GM21381 (cell line): ENCODE measurements at regions not wholly inside any gene's neighbourhood (a gene's known extent, or its start where the extent isn't known, plus 50 kb on each side); places are given as distances from the start of the nearest gene placed in this dataset.

Experiments used
- ATAC-seq: cut with Tn5 transposase; IDR thresholded peaks from one replicate; pipeline ENCODE4 v1.9.1; 2021; ENCODE audit warnings: mild to moderate bottlenecking, moderate library complexity; ENCODE audit not compliant: unreplicated experiment

DNA sequence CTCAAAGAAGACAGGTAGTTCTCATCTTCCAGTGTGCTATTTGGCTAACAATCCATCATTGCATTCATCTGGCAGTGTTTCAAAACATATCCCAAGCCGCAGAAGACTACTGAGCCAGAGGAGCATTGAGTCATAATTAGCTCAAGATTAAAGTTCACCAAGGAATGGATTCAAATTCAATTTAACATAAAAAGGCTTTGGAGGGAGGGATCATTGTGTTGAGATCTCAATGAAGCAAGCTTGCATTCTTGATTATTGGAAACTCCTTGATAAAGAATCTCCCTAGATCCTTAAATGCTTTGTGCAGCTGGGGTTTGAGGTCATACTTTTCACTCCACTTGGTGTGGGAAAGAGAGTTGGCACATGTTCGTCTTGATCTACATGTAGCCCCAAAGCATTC lies 142.8 kb upstream of the SEMA3A start:
- ATAC-seq, result no peak

DNA sequence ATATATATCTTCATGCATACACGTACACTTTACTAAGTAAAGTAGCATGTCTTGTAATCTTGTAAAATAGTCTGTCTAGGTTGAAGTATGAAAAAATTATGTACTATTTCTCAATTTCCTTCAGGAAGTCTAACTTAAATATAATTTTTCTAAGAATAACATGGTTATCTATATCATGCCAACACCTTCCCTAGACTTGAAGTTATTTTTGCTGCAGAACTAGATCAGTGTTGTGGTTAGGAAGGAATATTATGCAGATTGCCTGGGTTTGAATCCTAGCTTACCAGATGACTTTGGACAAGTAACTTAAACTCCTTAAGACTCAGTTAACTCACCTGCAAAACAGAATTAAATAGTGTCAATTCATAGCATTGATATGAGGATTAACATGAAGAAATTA lies 142.2 kb upstream of the SEMA3A start:
- no peak for ATAC-seq

- ATAC-seq, result no peak
Observed at GRCh38 chr7:84336303-84336702, 141.7 kb upstream of the SEMA3A start.

- no peak for ATAC-seq
Observed at GRCh38 chr7:84331616-84332015, 137.0 kb upstream of the SEMA3A start.

- ATAC-seq, result no peak
Observed at GRCh38 chr7:84328571-84328970, 134.0 kb upstream of the SEMA3A start.

- no peak for ATAC-seq
Observed at GRCh38 chr7:84324136-84324630, 129.6 kb upstream of the SEMA3A start.

- no peak for ATAC-seq
Observed at GRCh38 chr7:84317536-84317935, 122.9 kb upstream of the SEMA3A start.

DNA sequence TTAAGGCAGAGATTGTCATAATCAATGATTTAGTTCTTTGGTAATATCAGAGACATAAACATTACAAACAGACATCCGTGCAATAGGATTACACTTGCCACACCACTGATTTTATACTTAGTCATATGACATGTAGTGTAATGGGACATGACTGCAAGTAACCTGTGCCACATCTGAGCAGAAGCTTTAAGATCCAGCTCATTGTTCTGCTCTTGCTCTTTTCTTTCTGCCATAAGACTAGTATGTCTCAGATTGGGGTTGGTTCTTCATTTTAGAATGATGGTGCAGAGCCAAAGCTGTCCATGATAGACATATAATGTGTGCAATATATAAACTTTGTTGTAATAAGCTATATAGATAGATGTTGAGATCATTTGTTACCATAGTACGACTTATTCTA lies 119.7 kb upstream of the SEMA3A start:
- no peak for ATAC-seq

DNA sequence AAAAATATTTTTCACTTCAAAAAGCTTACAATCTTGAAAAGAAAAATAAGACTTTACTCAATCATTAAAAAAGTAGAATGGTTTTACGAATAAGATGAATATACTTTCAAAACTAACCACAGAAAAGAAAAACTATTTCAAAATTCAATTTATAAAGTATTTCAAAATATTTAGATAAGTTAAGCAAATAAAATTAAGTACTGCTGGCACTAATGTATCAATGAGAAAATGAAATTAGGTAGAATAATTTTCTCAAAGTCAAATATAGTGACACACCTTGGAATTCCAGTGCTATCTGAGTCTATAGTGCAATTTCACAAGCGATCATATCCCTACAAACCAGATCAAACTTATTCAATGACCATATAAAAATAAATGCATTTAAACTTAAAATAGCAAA lies 109.8 kb upstream of the SEMA3A start:
- ATAC-seq, result no peak

GRCh38 chr7:84302949-84303348 lies 108.4 kb upstream of the SEMA3A start:
- ATAC-seq, result no peak

DNA sequence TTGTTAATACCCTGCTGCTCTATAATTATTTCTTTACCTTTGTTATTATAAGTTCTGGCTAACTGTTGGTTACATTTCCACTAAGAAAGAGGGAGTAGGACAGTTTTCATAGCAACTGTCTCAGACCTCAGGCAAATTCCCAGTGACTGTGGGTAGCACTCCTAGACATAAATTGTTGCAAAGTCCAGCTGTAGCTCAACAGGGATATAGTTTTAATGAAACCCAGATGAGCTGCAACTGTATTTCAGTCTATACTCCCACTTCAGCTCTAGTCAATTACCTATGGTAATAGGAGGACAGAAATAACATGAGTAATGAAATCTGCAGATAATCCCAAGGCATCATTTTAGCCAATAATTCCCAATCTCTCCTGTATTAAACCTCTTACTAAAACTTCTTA lies 103.0 kb upstream of the SEMA3A start:
- no peak for ATAC-seq

- ATAC-seq, result no peak
Observed at GRCh38 chr7:84294847-84295455, 100.4 kb upstream of the SEMA3A start.

DNA sequence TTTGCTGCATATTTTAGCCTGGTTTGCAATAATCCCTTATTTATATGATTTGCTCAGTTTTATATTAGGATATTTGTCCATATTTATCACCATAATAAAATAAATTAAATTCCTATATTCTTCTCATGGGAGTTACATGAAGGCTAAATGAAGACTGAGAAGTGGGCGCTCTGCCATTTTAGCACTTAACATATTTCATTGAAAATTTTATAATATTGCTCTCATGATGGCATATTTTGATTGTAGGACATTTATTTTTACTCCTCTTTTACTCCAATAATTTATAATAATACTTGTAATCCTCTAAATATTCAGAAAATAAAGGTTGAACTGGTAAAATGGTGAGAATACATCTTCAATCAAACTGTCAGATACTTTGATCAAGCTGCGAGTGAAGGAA lies 99.8 kb upstream of the SEMA3A start:
- no peak for ATAC-seq

GRCh38 chr7:84291756-84292155 lies 97.2 kb upstream of the SEMA3A start:
- ATAC-seq, result no peak

GRCh38 chr7:84283798-84284197 lies 89.2 kb upstream of the SEMA3A start:
- ATAC-seq, result no peak

DNA sequence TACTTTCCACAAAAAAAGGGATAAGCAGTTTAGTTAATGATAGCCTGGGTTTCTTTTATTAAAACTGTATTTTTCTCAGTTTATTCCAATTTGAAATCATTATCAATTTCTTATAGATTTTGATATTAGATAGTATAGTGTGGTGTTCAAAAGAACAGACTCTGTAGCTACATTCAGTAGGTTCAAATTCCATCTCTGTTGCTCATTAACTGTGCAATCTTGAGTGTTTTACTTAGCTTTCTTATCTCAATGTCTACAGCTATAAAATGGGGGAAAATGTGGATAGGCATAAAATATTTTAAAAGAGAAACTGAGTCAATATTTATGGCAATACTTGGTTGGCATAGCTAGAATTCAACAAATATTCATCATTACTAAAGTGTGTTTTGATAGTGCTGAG lies 86.9 kb upstream of the SEMA3A start:
- ATAC-seq, result no peak

- no peak for ATAC-seq
Observed at GRCh38 chr7:84277628-84278224, 83.1 kb upstream of the SEMA3A start.

- ATAC-seq, result no peak
Observed at GRCh38 chr7:84274029-84274638, 79.5 kb upstream of the SEMA3A start.

- no peak for ATAC-seq
Observed at GRCh38 chr7:84271543-84271942, 77.0 kb upstream of the SEMA3A start.

GRCh38 chr7:84264396-84264795 lies 69.8 kb upstream of the SEMA3A start:
- ATAC-seq, result no peak

DNA sequence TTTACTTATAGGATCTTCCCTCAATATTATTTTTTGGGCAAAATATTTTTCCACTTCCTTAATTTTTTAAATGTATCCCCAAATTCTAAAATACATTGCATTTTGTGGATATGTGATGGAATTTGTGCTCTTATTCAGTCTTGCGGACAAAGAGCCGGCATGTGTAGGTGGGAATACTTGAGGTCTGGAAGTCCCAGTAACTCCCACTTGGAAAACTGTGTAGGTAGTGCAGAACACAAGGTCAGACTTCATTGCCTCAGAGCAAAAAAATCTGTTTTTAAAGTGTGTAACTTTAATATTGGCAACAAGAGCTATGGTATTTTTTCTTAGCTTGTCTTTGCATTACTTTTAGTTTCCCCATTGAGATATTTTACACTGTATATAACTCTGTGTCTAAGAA lies 68.5 kb upstream of the SEMA3A start:
- ATAC-seq, result no peak

- no peak for ATAC-seq
Observed at GRCh38 chr7:84261509-84261908, 66.9 kb upstream of the SEMA3A start.

GRCh38 chr7:84258628-84259027 lies 64.0 kb upstream of the SEMA3A start:
- no peak for ATAC-seq
